ENCODE measurements at regions not wholly inside any gene's neighbourhood (a gene's known extent, or its start where the extent isn't known, plus 50 kb on each side); places are given as distances from the start of the nearest gene placed in this dataset. TPM values are rescaled to one million over a fixed set of nuclear protein-coding genes. Genes with fewer than 3 reads are reported as not detected.

GRCh38 chr20:57759724-57760123 lies 49.9 kb upstream of the PMEPA1 start:
- Mint-ChIP-seq H3K36me3 (peaks cover 0 to 17% (median 0%) of the 10 kb centered on the region in 3 donors), H3K27me3 (peaks cover 10 to 47% (median 18%) of the 10 kb centered on the region in 5 donors), H3K4me1 (no peaks in the 10 kb centered on the region), H3K4me3 (no peak overlapping the region), H3K27ac (no peak overlapping the region), H3K9me3 (peaks cover 0 to 30% (median 10%) of the 10 kb centered on the region in 9 donors)
- POLR2A ChIA-PET = no interaction called here
- DNase-seq (no peak), ATAC-seq (no peak)

Small RNAs in the stretch of these regions (microRNA-seq; reads per million reads assigned to microRNA genes)
- gene MIR4532 (ENCODE audit: borderline microRNAs expressed) = not detected
